ENCODE measurements at regions not wholly inside any gene's neighbourhood (a gene's known extent, or its start where the extent isn't known, plus 50 kb on each side); places are given as distances from the start of the nearest gene placed in this dataset.

GRCh38 chr6:47134476-47135189 is 92.5 kb upstream of the ADGRF1 start:
- Histone ChIP-seq H3K4me3 (no peak overlapping the region), H3K27ac (peak overlapping the region in 1 of 2 donors; percentile 50)
- DNase-seq (ENCODE audit: low spot score): no peak
- TF ChIP-seq CTCF (IDR thresholded peaks at IDR 0.05): no peak

- H3K27ac ChIP-seq: no peak overlapping the region
- no peak overlapping the region for H3K4me3 ChIP-seq
- no peak for DNase-seq (ENCODE audit: low spot score)
- no peak for TF ChIP-seq CTCF (IDR thresholded peaks at IDR 0.05)
Measured at GRCh38 chr6:47133230-47134000, 91.3 kb upstream of the ADGRF1 start.

GRCh38 chr6:47132724-47133123 is 90.6 kb upstream of the ADGRF1 start:
- H3K27ac ChIP-seq: no peak overlapping the region

GRCh38 chr6:47131773-47132172 is 89.6 kb upstream of the ADGRF1 start:
- no peak for DNase-seq (ENCODE audit: low spot score)
- TF ChIP-seq CTCF (IDR thresholded peaks at IDR 0.05): no peak
- H3K4me3 ChIP-seq: no peak overlapping the region
- H3K27ac ChIP-seq: no peak overlapping the region

More at GRCh38 chr6:47132724-47133123, 90.6 kb upstream of the ADGRF1 start:
- no peak overlapping the region for H3K4me3 ChIP-seq
- no peak for TF ChIP-seq CTCF (IDR thresholded peaks at IDR 0.05)
- DNase-seq (ENCODE audit: low spot score): no peak

- TF ChIP-seq CTCF (IDR thresholded peaks at IDR 0.05): no peak
- no peak for DNase-seq (ENCODE audit: low spot score)
- Histone ChIP-seq H3K27ac (no peak overlapping the region), H3K4me3 (no peak overlapping the region)
Measured at GRCh38 chr6:47130086-47130485, 88.0 kb upstream of the ADGRF1 start.

- Histone ChIP-seq H3K27ac (no peak overlapping the region), H3K4me3 (no peak overlapping the region)
- no peak for TF ChIP-seq CTCF (IDR thresholded peaks at IDR 0.05)
- no peak for DNase-seq (ENCODE audit: low spot score)
Measured at GRCh38 chr6:47129129-47129528, 87.0 kb upstream of the ADGRF1 start.

Data from coronary artery (tissue), 2 donors.